Endothelial cell of umbilical vein (primary cell): ENCODE measurements at regions not wholly inside any gene's neighbourhood (a gene's known extent, or its start where the extent isn't known, plus 50 kb on each side); places are given as distances from the start of the nearest gene placed in this dataset.

Experiments used
- BruUV-seq: library from RNA; stranded (reverse); fragments of 400-500 nt; replicated peaks from 2 replicates; lab custom pipeline; 2021; lab: Mats Ljungman, UMichigan
- CTCF ChIA-PET: fragments of 300-600, 350-600 bp; sonication (Branson Sonifier 250); formaldehyde crosslinking; loops from one replicate; lab custom pipeline; 2021; ENCODE audit warnings: antibody characterized with exemption, inconsistent platforms; lab: Charles Lee
- POLR2A ChIA-PET: fragments of 300-600, 350-600 bp; sonication (Branson Sonifier 250); formaldehyde crosslinking; loops from one replicate; lab custom pipeline; 2021; ENCODE audit warnings: antibody characterized with exemption, inconsistent platforms; lab: Charles Lee
- DNase-seq: peaks from one replicate; pipeline ENCODE4 v3.0.0-alpha.2; 2011; ENCODE audit warnings: low read depth, low spot score
- FAIRE-seq: peaks from 2 replicates; lab custom pipeline; 2011; peaks lifted over from hg19 to GRCh38; lab: Jason Lieb, UNC
- H2AFZ ChIP-seq: 2 replicates; pipeline ENCODE4 v1.6.0; 2012; ENCODE audit warnings: low read depth, low read length, control low read depth, inconsistent platforms
- H3K27ac ChIP-seq: 2 replicates; pipeline ENCODE4 v1.5.1; 2011; ENCODE audit warnings: low read depth, mild to moderate bottlenecking, control low read depth, low read length, moderate library complexity; ENCODE audit not compliant: insufficient read depth
- H3K27me3 ChIP-seq, 2 experiments: 2 replicates each; pipeline versions ENCODE4 v1.6.0 to v1.6.1; 2011; ENCODE audit warnings: low read length in 2 of 2, mixed read lengths in 1 of 2; ENCODE audit not compliant: control insufficient read depth in 2 of 2, insufficient read depth in 2 of 2
- H3K36me3 ChIP-seq, 2 experiments: 2 replicates in 1 of 2; 3 replicates in 1 of 2; pipeline ENCODE4 v1.5.1; 2011; ENCODE audit warnings: low read length in 2 of 2, mild to moderate bottlenecking in 1 of 2, moderate library complexity in 1 of 2; ENCODE audit not compliant: control insufficient read depth in 2 of 2, insufficient read depth in 2 of 2; ENCODE audit errors: extremely low read depth in 1 of 2
- H3K4me1 ChIP-seq: 3 replicates; pipeline ENCODE4 v1.5.1; 2011; ENCODE audit warnings: mild to moderate bottlenecking, low read length; ENCODE audit not compliant: control insufficient read depth, insufficient read depth; ENCODE audit errors: extremely low read depth
- H3K4me2 ChIP-seq: 2 replicates; pipeline ENCODE4 v1.6.1; 2011; ENCODE audit warnings: low read length, control low read depth, mixed read lengths; ENCODE audit not compliant: insufficient read depth
- H3K4me3 ChIP-seq, 3 experiments: fragments of 200-600 bp in 1 of 3; sonication (generic), shearing (Covaris generic) in 1 of 3; replicated peaks in 1 of 3; 2 replicates each; pipeline ENCODE4 v1.5.1; 2011 to 2016; ENCODE audit warnings: control low read depth in 3 of 3, low read length in 3 of 3, mild to moderate bottlenecking in 2 of 3, inconsistent platforms in 1 of 3, low read depth in 1 of 3, moderate library complexity in 1 of 3; ENCODE audit not compliant: insufficient read depth in 1 of 3
- H3K79me2 ChIP-seq: 2 replicates; pipeline ENCODE4 v1.6.0; 2012; ENCODE audit warnings: low read length, inconsistent platforms; ENCODE audit not compliant: control insufficient read depth, insufficient read depth
- H3K9ac ChIP-seq: replicated peaks from 2 replicates; pipeline ENCODE3; 2011; ENCODE audit warnings: low read length, control low read depth; ENCODE audit not compliant: insufficient read depth; ENCODE audit errors: extremely low read depth
- H3K9me1 ChIP-seq: replicated peaks from 3 replicates; pipeline ENCODE4 v1.6.0; 2011; ENCODE audit warnings: mild to moderate bottlenecking, low read length; ENCODE audit not compliant: control insufficient read depth, insufficient read depth; ENCODE audit errors: extremely low read depth
- H3K9me3 ChIP-seq: replicated peaks from 2 replicates; pipeline ENCODE4 v1.5.1; 2012; ENCODE audit warnings: low read length, inconsistent platforms; ENCODE audit not compliant: control insufficient read depth, insufficient read depth
- H4K20me1 ChIP-seq: replicated peaks from 2 replicates; pipeline ENCODE3; 2011; ENCODE audit warnings: mild to moderate bottlenecking, low read length; ENCODE audit not compliant: control insufficient read depth, insufficient read depth; ENCODE audit errors: extremely low read depth
- CTCF ChIP-seq, 2 donors: IDR thresholded peaks; 1 replicate in 1 of 2; 2 replicates in 1 of 2; pipeline ENCODE4 v1.5.1; 2011; ENCODE audit warnings: low read length in 2 of 2, mild to moderate bottlenecking in 2 of 2, moderate library complexity in 2 of 2, control low read depth in 1 of 2, inconsistent platforms in 1 of 2, low read depth in 1 of 2; ENCODE audit not compliant: insufficient read depth in 1 of 2; ENCODE audit errors: extremely low read depth in 1 of 2
- EZH2 ChIP-seq: IDR thresholded peaks from 2 replicates; pipeline ENCODE4 v1.6.1; 2012; ENCODE audit warnings: borderline replicate concordance, low read depth, mild to moderate bottlenecking, moderate library complexity, low read length, inconsistent platforms; ENCODE audit not compliant: severe bottlenecking
- FOS ChIP-seq: IDR thresholded peaks from 2 replicates; pipeline ENCODE4 v1.6.1; 2011; ENCODE audit warnings: mild to moderate bottlenecking, low read length, moderate library complexity, borderline replicate concordance; ENCODE audit not compliant: insufficient read depth
- GATA2 ChIP-seq: IDR thresholded peaks from 2 replicates; pipeline ENCODE4 v1.7.0; 2011; ENCODE audit warnings: low read depth, mild to moderate bottlenecking, moderate library complexity, mixed read lengths, low read length; ENCODE audit not compliant: insufficient read length, insufficient read depth
- JUN ChIP-seq: IDR thresholded peaks from 2 replicates; pipeline ENCODE4 v1.6.1; 2011; ENCODE audit warnings: borderline replicate concordance, low read depth; ENCODE audit not compliant: insufficient read length, insufficient read depth
- MAX ChIP-seq: IDR thresholded peaks from 2 replicates; pipeline ENCODE4 v1.6.1; 2011; ENCODE audit not compliant: insufficient read depth, insufficient read length
- MYC ChIP-seq: IDR thresholded peaks from one replicate; pipeline ENCODE4 v1.6.1; 2011; ENCODE audit warnings: mild to moderate bottlenecking, low read depth, low read length
- POLR2A ChIP-seq: IDR thresholded peaks from 2 replicates; pipeline ENCODE4 v1.6.1; 2012; ENCODE audit warnings: low read depth, mild to moderate bottlenecking, control low read depth, low read length
- POLR2AphosphoS5 ChIP-seq: IDR thresholded peaks from 2 replicates; pipeline ENCODE4 v1.6.1; 2012; ENCODE audit warnings: low read depth, mild to moderate bottlenecking, control low read depth, low read length, moderate library complexity; ENCODE audit not compliant: insufficient read depth
- dilution Hi-C: fragments of 300-500 bp; cut with MboI; formaldehyde crosslinking; loops from one replicate; pipeline ENCODE4 v1.15.0; 2019; ENCODE audit warnings: low sequenced_read_pairs; ENCODE audit not compliant: extremely low pct_ligation_motif_present
- intact Hi-C: fragments of 100-400 bp; cut with micrococcal nuclease; formaldehyde crosslinking; loops from one replicate; pipeline ENCODE4 v1.10.0; 2022

DNA sequence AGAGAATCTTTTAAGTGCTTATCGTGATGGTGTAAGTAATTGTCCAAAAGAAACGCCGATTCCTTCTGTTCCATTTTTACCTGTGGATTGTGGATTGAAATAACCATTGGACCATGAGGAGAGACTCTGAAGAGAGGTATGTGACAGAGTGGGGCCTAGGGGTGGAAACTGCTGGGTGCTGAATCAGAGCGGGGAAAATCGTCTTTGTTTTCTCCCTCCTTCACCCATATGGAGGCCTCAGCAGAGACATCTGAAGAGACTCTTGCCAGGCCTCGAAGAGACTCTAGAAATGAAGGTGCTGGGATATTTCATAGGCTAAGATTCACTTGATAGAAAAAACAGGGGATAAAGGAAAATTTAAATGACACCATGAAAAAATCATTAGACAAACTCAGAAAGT is 1327.0 kb downstream of the BRINP3 start:
- H3K4me3 ChIP-seq = no peak overlapping the region
- POLR2A ChIA-PET = no interaction called here
- intact Hi-C loops = no loop called here
- CTCF ChIA-PET = no interaction called here
- TF ChIP-seq MYC = no peak
- no peak for TF ChIP-seq FOS
- no TSS peak for BruUV-seq
- H3K9me1 ChIP-seq = no peaks in the 10 kb centered on the region
- dilution Hi-C loops = no loop called here
- no peak overlapping the region for H2AFZ ChIP-seq
- H3K27ac ChIP-seq = no peak overlapping the region
- H3K79me2 ChIP-seq = no peaks in the 10 kb centered on the region
- no peaks in the 10 kb centered on the region for H3K4me1 ChIP-seq
- H3K9me3 ChIP-seq = no peaks in the 10 kb centered on the region
- H4K20me1 ChIP-seq = no peaks in the 10 kb centered on the region
- H3K4me2 ChIP-seq = no peak overlapping the region
- no peak for DNase-seq
- H3K36me3 ChIP-seq = no peaks in the 10 kb centered on the region
- no peak for FAIRE-seq
- no peak overlapping the region for H3K9ac ChIP-seq
- H3K27me3 ChIP-seq = no peaks in the 10 kb centered on the region

DNA sequence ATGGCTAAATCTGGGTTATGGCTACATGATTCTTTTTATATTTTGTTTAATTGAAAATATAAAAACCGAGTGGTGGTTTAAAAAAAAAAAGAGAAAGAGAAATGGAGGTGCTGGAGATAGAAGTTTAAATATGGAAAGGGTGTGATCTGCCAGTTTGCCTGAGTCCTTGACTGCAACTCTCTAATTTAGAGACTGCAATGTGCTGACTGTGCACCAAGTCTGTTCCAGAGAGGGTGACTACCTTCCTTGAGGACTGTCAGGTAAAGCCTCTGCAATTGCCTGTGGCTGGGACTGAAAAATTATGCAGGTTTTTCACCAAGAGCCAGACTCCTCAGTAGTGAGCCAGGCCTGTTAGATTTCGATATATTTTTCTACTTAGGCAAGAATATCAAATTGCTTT is 1326.3 kb downstream of the BRINP3 start:
- no peaks in the 10 kb centered on the region for H3K36me3 ChIP-seq
- H3K27me3 ChIP-seq = no peaks in the 10 kb centered on the region
- H3K9ac ChIP-seq = no peak overlapping the region
- no peaks in the 10 kb centered on the region for H3K4me1 ChIP-seq
- intact Hi-C loops (no loop called here), dilution Hi-C loops (no loop called here)
- TF ChIP-seq JUN = no peak
- no peak for TF ChIP-seq MYC
- TF ChIP-seq POLR2AphosphoS5 = no peak
- TF ChIP-seq EZH2 = no peak
- TF ChIP-seq MAX = no peak
- no peak for TF ChIP-seq POLR2A
- TF ChIP-seq GATA2 = no peak
- TF ChIP-seq FOS = no peak
- no peak for TF ChIP-seq CTCF (IDR thresholded peaks at IDR 0.05; ENCODE audit: extremely low read depth in 1 of 2, insufficient read depth in 1 of 2, low read depth in 1 of 2, low read length in 2 of 2)
- no peak overlapping the region for H3K4me2 ChIP-seq
- H4K20me1 ChIP-seq = no peaks in the 10 kb centered on the region
- POLR2A ChIA-PET = no interaction called here
- H3K27ac ChIP-seq = no peak overlapping the region
- no TSS peak for BruUV-seq
- FAIRE-seq (no peak), DNase-seq (no peak)
- no peaks in the 10 kb centered on the region for H3K79me2 ChIP-seq
- no peak overlapping the region for H2AFZ ChIP-seq
- no peaks in the 10 kb centered on the region for H3K9me3 ChIP-seq
- no peaks in the 10 kb centered on the region for H3K9me1 ChIP-seq
- no peak overlapping the region for H3K4me3 ChIP-seq
- CTCF ChIA-PET = no interaction called here
